Mesenchymal stem cell (in vitro differentiated cells and primary cell): ENCODE measurements at regions not wholly inside any gene's neighbourhood (a gene's known extent, or its start where the extent isn't known, plus 50 kb on each side); places are given as distances from the start of the nearest gene placed in this dataset.

ENCODE experiments used
- DNase-seq: peaks from one replicate; pipeline ENCODE4 v3.0.0-alpha.2; 2013
- H2AFZ ChIP-seq: one replicate; pipeline ENCODE4 v1.6.1; 2013; ENCODE audit warnings: low read depth, mild to moderate bottlenecking, control low read depth, inconsistent platforms, low read length, moderate library complexity
- H2AK5ac ChIP-seq: 2 replicates; pipeline ENCODE4 v1.6.1; 2013; ENCODE audit warnings: low read length, moderate library complexity, mild to moderate bottlenecking, inconsistent platforms; ENCODE audit not compliant: severe bottlenecking
- H2BK120ac ChIP-seq: one replicate; pipeline ENCODE4 v1.6.1; 2013; ENCODE audit warnings: low read depth, mild to moderate bottlenecking, inconsistent platforms, low read length, moderate library complexity
- H2BK12ac ChIP-seq, 2 experiments: one replicate each; pipeline ENCODE4 v1.6.1; 2013; ENCODE audit warnings: inconsistent platforms in 2 of 2, low read length in 2 of 2, mild to moderate bottlenecking in 2 of 2, moderate library complexity in 2 of 2, control low read depth in 1 of 2
- H2BK15ac ChIP-seq: one replicate; pipeline ENCODE4 v1.6.1; 2013; ENCODE audit warnings: mild to moderate bottlenecking, low read depth, inconsistent platforms; ENCODE audit not compliant: poor library complexity, severe bottlenecking
- H2BK5ac ChIP-seq: 2 replicates; pipeline ENCODE4 v1.6.1; 2013; ENCODE audit warnings: low read depth, mild to moderate bottlenecking, low read length, control low read depth, inconsistent platforms; ENCODE audit not compliant: poor library complexity, severe bottlenecking
- H3K14ac ChIP-seq, 2 experiments: one replicate each; pipeline ENCODE4 v1.6.1; 2013; ENCODE audit warnings: inconsistent platforms in 2 of 2, low read length in 2 of 2, control low read depth in 1 of 2, mild to moderate bottlenecking in 1 of 2, moderate library complexity in 1 of 2
- H3K18ac ChIP-seq, 2 experiments: one replicate each; pipeline ENCODE4 v1.6.1; 2013; ENCODE audit warnings: inconsistent platforms in 2 of 2, low read length in 2 of 2, control low read depth in 1 of 2, low read depth in 1 of 2, mild to moderate bottlenecking in 1 of 2
- H3K23ac ChIP-seq, 2 experiments: one replicate each; pipeline ENCODE4 v1.6.1; 2013; ENCODE audit warnings: inconsistent platforms in 2 of 2, low read length in 2 of 2, mild to moderate bottlenecking in 2 of 2, moderate library complexity in 2 of 2, control low read depth in 1 of 2
- H3K27ac ChIP-seq: 2 replicates; pipeline ENCODE4 v1.5.1; 2013; ENCODE audit warnings: mild to moderate bottlenecking, moderate library complexity, low read length, control low read depth, inconsistent platforms; ENCODE audit not compliant: poor library complexity, severe bottlenecking
- H3K27me3 ChIP-seq, 2 experiments: 2 replicates each; pipeline versions ENCODE4 v1.6.1 to v1.7.0; 2013; ENCODE audit warnings: low read length in 2 of 2, mild to moderate bottlenecking in 2 of 2, moderate library complexity in 2 of 2, control low read depth in 1 of 2, inconsistent platforms in 1 of 2; ENCODE audit not compliant: control insufficient read depth in 1 of 2, insufficient read depth in 1 of 2
- H3K36me3 ChIP-seq, 2 experiments: 2 replicates each; pipeline versions ENCODE4 v1.6.1 to v1.7.0; 2013; ENCODE audit warnings: low read length in 2 of 2, control low read depth in 1 of 2, inconsistent platforms in 1 of 2, low read depth in 1 of 2, mild to moderate bottlenecking in 1 of 2; ENCODE audit not compliant: insufficient read depth in 2 of 2, control insufficient read depth in 1 of 2
- H3K4ac ChIP-seq, 2 experiments: one replicate each; pipeline ENCODE4 v1.6.1; 2013; ENCODE audit warnings: inconsistent platforms in 2 of 2, low read length in 2 of 2, mild to moderate bottlenecking in 2 of 2, moderate library complexity in 2 of 2, control low read depth in 1 of 2, low read depth in 1 of 2
- H3K4me1 ChIP-seq: 2 replicates; pipeline ENCODE4 v1.6.1; 2013; ENCODE audit warnings: low read depth, low read length, control low read depth; ENCODE audit not compliant: control insufficient read depth, insufficient read depth
- H3K4me2 ChIP-seq: 2 replicates; pipeline ENCODE4 v1.6.1; 2013; ENCODE audit warnings: low read length, mild to moderate bottlenecking, inconsistent platforms; ENCODE audit not compliant: poor library complexity, severe bottlenecking
- H3K4me3 ChIP-seq, 2 experiments: 2 replicates each; pipeline versions ENCODE4 v1.5.1 to v1.7.0; 2013; ENCODE audit warnings: low read length in 2 of 2, mild to moderate bottlenecking in 2 of 2, control low read depth in 1 of 2, low read depth in 1 of 2; ENCODE audit not compliant: insufficient read depth in 1 of 2
- H3K79me1 ChIP-seq: replicated peaks from 2 replicates; pipeline ENCODE4 v1.6.1; 2013; ENCODE audit warnings: mild to moderate bottlenecking, control low read depth, low read length, inconsistent platforms; ENCODE audit not compliant: poor library complexity, severe bottlenecking
- H3K9ac ChIP-seq: 2 replicates; pipeline ENCODE4 v1.7.0; 2013; ENCODE audit warnings: mild to moderate bottlenecking, low read length, moderate library complexity
- H3K9me3 ChIP-seq: 2 replicates; pipeline ENCODE4 v1.7.0; 2013; ENCODE audit warnings: mild to moderate bottlenecking, low read length; ENCODE audit not compliant: control insufficient read depth
- H4K8ac ChIP-seq: one replicate; pipeline ENCODE4 v1.6.1; 2013; ENCODE audit warnings: inconsistent platforms, mild to moderate bottlenecking, low read length, moderate library complexity
- H4K91ac ChIP-seq: one replicate; pipeline ENCODE4 v1.6.1; 2013; ENCODE audit warnings: mild to moderate bottlenecking, low read length, inconsistent platforms
- WGBS: methylation state at CpG from one replicate; pipeline ENCODE4 v1.1.7; 2013; ENCODE audit warnings: mixed read lengths; 5-methylcytosine and 5-hydroxymethylcytosine counted together

- Histone ChIP-seq H3K79me1 (no peaks in the 10 kb centered on the region), H2BK5ac (no peak overlapping the region), H2BK15ac (no peak overlapping the region), H4K91ac (no peak overlapping the region), H3K14ac (no peak overlapping the region), H2AFZ (no peak overlapping the region), H3K4me1 (no peaks in the 10 kb centered on the region), H2BK12ac (no peak overlapping the region), H3K9me3 (no peaks in the 10 kb centered on the region), H2AK5ac (no peak overlapping the region), H2BK120ac (no peak overlapping the region), H3K18ac (no peak overlapping the region), H3K27me3 (no peaks in the 10 kb centered on the region), H3K4me3 (no peak overlapping the region), H3K4me2 (no peak overlapping the region), H3K36me3 (no peaks in the 10 kb centered on the region), H4K8ac (no peak overlapping the region), H3K27ac (no peak overlapping the region), H3K9ac (no peak overlapping the region), H3K23ac (no peak overlapping the region), H3K4ac (no peak overlapping the region)
- DNase-seq: no peak
- 93% methylated on average over 1 of the region's 2 CpGs for WGBS
These were observed 214.8 kb downstream of the NDFIP2 start for GRCh38 chr13:79695754-79696153.

GRCh38 chr13:79692846-79693245 lies 211.9 kb downstream of the NDFIP2 start:
- Histone ChIP-seq H3K4me2 (no peak overlapping the region), H3K27ac (no peak overlapping the region), H3K9ac (no peak overlapping the region), H3K27me3 (no peaks in the 10 kb centered on the region), H2BK5ac (no peak overlapping the region), H3K36me3 (no peaks in the 10 kb centered on the region), H3K79me1 (no peaks in the 10 kb centered on the region), H3K9me3 (no peaks in the 10 kb centered on the region), H2AK5ac (no peak overlapping the region), H3K4me3 (no peak overlapping the region), H4K91ac (no peak overlapping the region), H2BK15ac (no peak overlapping the region), H3K4me1 (no peaks in the 10 kb centered on the region), H3K14ac (no peak overlapping the region), H3K4ac (no peak overlapping the region), H2BK12ac (no peak overlapping the region), H3K18ac (no peak overlapping the region), H4K8ac (no peak overlapping the region), H2BK120ac (no peak overlapping the region), H3K23ac (no peak overlapping the region), H2AFZ (no peak overlapping the region)
- 95% methylated on average over 1 of the region's 1 CpG for WGBS
- no peak for DNase-seq

GRCh38 chr13:79691826-79692225 lies 210.9 kb downstream of the NDFIP2 start:
- no peak overlapping the region for H4K8ac ChIP-seq
- no peaks in the 10 kb centered on the region for H3K27me3 ChIP-seq
- no peak overlapping the region for H3K4me3 ChIP-seq
- H3K14ac ChIP-seq: no peak overlapping the region
- no peak overlapping the region for H3K23ac ChIP-seq
- no peaks in the 10 kb centered on the region for H3K36me3 ChIP-seq
- H2BK120ac ChIP-seq: no peak overlapping the region
- no peak overlapping the region for H3K9ac ChIP-seq
- no peak overlapping the region for H3K27ac ChIP-seq
- H4K91ac ChIP-seq: no peak overlapping the region
- DNase-seq: no peak
- no peak overlapping the region for H3K18ac ChIP-seq
- WGBS: 100% methylated on average over 2 of the region's 3 CpGs
- H3K4ac ChIP-seq: no peak overlapping the region
- H2AK5ac ChIP-seq: no peak overlapping the region
- no peak overlapping the region for H2BK5ac ChIP-seq
- H2BK12ac ChIP-seq: no peak overlapping the region
- H2AFZ ChIP-seq: no peak overlapping the region
- H3K4me2 ChIP-seq: no peak overlapping the region
- H3K4me1 ChIP-seq: no peaks in the 10 kb centered on the region
- H3K9me3 ChIP-seq: no peaks in the 10 kb centered on the region
- H3K79me1 ChIP-seq: no peaks in the 10 kb centered on the region
- no peak overlapping the region for H2BK15ac ChIP-seq

GRCh38 chr13:79688741-79689140 lies 207.8 kb downstream of the NDFIP2 start:
- Histone ChIP-seq H3K36me3 (no peaks in the 10 kb centered on the region), H4K91ac (no peak overlapping the region), H3K14ac (no peak overlapping the region), H2BK120ac (no peak overlapping the region), H3K18ac (no peak overlapping the region), H3K4me2 (no peak overlapping the region), H3K27me3 (no peaks in the 10 kb centered on the region), H3K4me3 (no peak overlapping the region), H3K9ac (no peak overlapping the region), H3K79me1 (no peaks in the 10 kb centered on the region), H2BK12ac (no peak overlapping the region), H4K8ac (no peak overlapping the region), H3K4ac (no peak overlapping the region), H2AK5ac (no peak overlapping the region), H2BK5ac (no peak overlapping the region), H3K27ac (no peak overlapping the region), H3K9me3 (no peaks in the 10 kb centered on the region), H3K4me1 (no peaks in the 10 kb centered on the region), H2AFZ (no peak overlapping the region), H2BK15ac (no peak overlapping the region), H3K23ac (no peak overlapping the region)
- no peak for DNase-seq
- WGBS: 96% methylated on average over 3 of the region's 5 CpGs
